ENCODE measurements at regions not wholly inside any gene's neighbourhood (a gene's known extent, or its start where the extent isn't known, plus 50 kb on each side); places are given as distances from the start of the nearest gene placed in this dataset.

DNA sequence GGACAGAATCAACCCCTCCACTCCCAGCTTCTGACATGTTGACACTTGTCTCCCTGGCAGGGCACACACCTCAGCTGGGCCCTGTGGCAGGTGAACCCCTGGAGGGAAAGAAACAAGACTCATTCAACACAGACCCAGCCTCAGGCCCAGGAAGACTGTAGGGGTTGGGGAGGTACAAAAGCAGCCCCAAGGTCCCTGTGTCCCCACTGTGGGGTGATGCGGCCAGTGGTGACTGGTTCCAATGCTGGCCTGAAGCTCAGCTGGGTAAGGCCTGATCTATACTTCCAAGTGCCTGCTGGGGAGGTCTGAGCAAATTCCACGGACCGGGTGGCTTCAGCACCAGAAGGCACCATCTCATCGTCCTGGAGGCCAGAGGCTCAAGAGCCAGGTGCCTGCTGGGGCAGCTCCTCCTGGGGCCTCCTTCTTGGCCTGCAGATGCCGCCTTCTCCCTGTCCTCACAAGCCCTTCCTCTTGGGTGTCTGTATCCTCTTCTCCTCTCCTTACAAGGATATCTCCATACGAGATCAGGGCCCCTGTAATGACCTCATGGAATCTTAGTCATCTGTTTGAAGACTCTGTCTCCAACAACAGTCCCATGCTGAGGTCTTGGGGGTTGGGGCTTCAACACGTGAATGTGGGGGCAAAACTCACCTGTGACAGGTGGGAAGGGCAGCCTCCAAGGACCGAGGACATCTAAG, 1492.1 kb downstream of the BRD1 start:
- no peaks in the 10 kb centered on the region for H3K4me1 ChIP-seq
- DNase-seq = peak in 1 of 2 donors; percentile 26
- intact Hi-C loops (cut with DNase I) = no loop called here
- 74 to 76% (median 75%) methylated on average over 8 of the region's 8 CpGs for WGBS, 3 donors
- TF ChIP-seq, protein P1, sequence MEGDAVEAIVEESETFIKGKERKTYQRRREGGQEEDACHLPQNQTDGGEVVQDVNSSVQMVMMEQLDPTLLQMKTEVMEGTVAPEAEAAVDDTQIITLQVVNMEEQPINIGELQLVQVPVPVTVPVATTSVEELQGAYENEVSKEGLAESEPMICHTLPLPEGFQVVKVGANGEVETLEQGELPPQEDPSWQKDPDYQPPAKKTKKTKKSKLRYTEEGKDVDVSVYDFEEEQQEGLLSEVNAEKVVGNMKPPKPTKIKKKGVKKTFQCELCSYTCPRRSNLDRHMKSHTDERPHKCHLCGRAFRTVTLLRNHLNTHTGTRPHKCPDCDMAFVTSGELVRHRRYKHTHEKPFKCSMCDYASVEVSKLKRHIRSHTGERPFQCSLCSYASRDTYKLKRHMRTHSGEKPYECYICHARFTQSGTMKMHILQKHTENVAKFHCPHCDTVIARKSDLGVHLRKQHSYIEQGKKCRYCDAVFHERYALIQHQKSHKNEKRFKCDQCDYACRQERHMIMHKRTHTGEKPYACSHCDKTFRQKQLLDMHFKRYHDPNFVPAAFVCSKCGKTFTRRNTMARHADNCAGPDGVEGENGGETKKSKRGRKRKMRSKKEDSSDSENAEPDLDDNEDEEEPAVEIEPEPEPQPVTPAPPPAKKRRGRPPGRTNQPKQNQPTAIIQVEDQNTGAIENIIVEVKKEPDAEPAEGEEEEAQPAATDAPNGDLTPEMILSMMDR (IDR thresholded peaks at IDR 0.05) = no peak
- H3K9me3 ChIP-seq = no peaks in the 10 kb centered on the region
- H3K36me3 ChIP-seq (ENCODE audit: insufficient read depth in 1 of 2, low read depth in 1 of 2) = no peaks in the 10 kb centered on the region
- peaks cover 0 to 12% (median 5%) of the 10 kb centered on the region in 3 donors for H3K27me3 ChIP-seq (ENCODE audit: insufficient read depth in 3 of 3, low read length in 2 of 3)
- ATAC-seq = no peak
- H3K4me3 ChIP-seq = no peak overlapping the region
- no peak overlapping the region for H3K27ac ChIP-seq

DNA sequence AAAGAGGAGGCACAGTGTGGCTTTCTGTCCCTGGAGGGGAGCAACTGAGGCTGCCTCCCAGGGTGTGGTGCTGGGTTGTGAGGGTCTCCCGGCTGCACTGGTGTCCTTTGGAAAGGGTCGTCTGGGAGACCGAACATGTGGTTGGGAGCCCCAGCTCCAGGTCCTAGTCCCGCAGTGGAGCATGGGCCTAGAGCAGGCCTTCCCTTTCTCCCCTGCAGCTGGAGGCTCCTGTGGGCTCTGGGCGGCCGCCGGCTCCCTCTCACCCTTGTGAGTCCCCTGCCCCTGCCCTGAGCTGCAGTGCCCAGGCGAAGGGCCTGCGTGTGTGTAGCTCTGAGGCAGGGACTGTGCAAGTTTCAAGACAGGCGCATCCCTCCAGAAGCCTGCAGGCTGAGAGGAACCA, 1492.7 kb downstream of the BRD1 start:
- H3K9me3 ChIP-seq = no peaks in the 10 kb centered on the region
- H3K4me3 ChIP-seq = no peak overlapping the region
- intact Hi-C loops (cut with DNase I) = no loop called here
- WGBS, 3 donors = 76 to 88% (median 81%) methylated on average over 10 of the region's 10 CpGs
- ATAC-seq (no peak), DNase-seq (peak in 1 of 2 donors; percentile 28)
- no peak overlapping the region for H3K27ac ChIP-seq
- H3K4me1 ChIP-seq = no peaks in the 10 kb centered on the region
- H3K27me3 ChIP-seq (ENCODE audit: insufficient read depth in 3 of 3, low read length in 2 of 3) = peaks cover 0 to 12% (median 5%) of the 10 kb centered on the region in 3 donors
- no peaks in the 10 kb centered on the region for H3K36me3 ChIP-seq (ENCODE audit: insufficient read depth in 1 of 2, low read depth in 1 of 2)
- TF ChIP-seq, protein P1 (IDR thresholded peaks at IDR 0.05) = no peak

DNA sequence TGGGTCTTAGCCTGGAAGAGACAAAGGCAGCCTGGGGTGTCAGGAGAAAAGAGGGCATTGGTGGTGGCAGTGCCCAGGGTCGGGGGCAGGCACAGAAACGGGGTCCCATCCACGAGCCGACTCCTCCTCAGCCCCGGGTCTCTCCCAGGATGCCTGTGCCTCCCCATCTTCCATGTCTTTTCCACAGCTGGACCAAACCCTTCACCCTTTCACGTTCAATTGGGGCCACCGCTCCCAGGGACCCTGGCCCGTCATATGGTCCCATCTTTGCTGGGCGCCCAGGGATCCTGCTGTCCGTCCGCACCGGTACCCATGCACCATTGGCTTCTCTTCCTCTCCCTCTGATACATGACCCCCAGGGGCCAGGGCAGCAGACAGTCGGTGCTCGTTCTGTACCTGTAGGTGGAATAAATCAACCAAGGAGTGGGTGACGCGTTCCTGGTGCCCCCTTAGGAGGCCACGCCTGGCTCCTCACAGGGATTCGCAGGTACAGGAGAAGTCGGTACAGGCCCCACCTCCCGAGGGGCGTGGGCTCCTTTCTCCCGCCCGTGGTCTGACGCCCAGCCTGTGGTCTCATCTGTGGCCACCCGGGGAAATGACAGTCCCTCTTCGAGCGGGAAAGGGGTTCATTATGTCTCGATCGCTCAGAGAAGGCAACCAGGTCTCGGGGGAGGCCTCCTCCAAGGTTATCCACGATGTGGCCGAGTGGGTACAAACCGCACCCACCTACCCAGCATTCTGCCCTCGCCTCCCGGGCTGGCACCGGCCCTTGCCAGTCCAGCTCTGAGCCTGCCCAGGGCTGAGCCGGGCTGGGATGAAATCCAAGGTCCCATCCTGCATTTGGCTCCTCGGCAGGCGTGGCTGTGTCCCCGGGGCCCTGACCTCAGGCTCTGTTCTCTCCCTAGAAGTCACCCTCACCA, 1493.6 kb downstream of the BRD1 start:
- no peaks in the 10 kb centered on the region for H3K4me1 ChIP-seq
- TF ChIP-seq, protein P1 (IDR thresholded peaks at IDR 0.05) = no peak
- peaks cover 0 to 5% (median 5%) of the 10 kb centered on the region in 3 donors for H3K27me3 ChIP-seq (ENCODE audit: insufficient read depth in 3 of 3, low read length in 2 of 3)
- H3K9me3 ChIP-seq = peaks cover 4% of the 10 kb centered on the region
- 84 to 87% (median 86%) methylated on average over 38 to 40 of the region's 40 CpGs for WGBS, 3 donors
- H3K36me3 ChIP-seq (ENCODE audit: insufficient read depth in 1 of 2, low read depth in 1 of 2) = no peaks in the 10 kb centered on the region
- DNase-seq (peak in 1 of 2 donors; percentile 23), ATAC-seq (no peak)
- intact Hi-C loops (cut with DNase I) = no loop called here
- no peak overlapping the region for H3K4me3 ChIP-seq
- no peak overlapping the region for H3K27ac ChIP-seq

DNA sequence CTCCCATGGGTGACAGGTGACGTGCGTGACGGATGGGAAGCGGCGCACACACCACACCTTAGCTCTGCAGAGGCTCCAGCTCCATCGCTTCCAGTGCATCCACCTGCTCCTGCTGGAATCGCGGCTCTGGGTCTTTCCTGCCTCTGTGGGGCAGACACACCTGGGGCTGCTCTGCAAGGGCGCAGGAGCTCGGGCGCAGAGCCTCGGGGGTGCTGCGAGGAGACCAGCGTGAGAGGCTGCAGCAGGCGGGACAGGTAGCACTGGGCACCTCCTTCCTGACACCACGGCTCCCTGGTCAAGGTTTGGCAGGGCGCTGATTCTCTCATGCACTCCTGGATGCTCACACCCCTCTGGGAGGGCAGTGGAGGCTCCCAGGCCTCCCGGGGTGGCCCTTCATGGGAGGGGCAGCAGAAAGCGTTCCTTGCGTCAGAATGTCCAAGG, 1494.3 kb downstream of the BRD1 start:
- Histone ChIP-seq H3K27me3 (ENCODE audit: insufficient read depth in 3 of 3, low read length in 2 of 3) (peaks cover 0 to 5% (median 5%) of the 10 kb centered on the region in 3 donors), H3K9me3 (peaks cover 4% of the 10 kb centered on the region), H3K27ac (no peak overlapping the region), H3K36me3 (ENCODE audit: insufficient read depth in 1 of 2, low read depth in 1 of 2) (no peaks in the 10 kb centered on the region), H3K4me1 (no peaks in the 10 kb centered on the region), H3K4me3 (no peak overlapping the region)
- no peak for ATAC-seq
- WGBS, 3 donors = 86 to 88% (median 87%) methylated on average over 20 of the region's 20 CpGs
- no peak for DNase-seq
- intact Hi-C loops (cut with DNase I) = no loop called here
- TF ChIP-seq, protein P1 (IDR thresholded peaks at IDR 0.05) = no peak

Measured in psoas muscle (tissue), 7 donors.